MM.1S (cell line): ENCODE measurements at regions not wholly inside any gene's neighbourhood (a gene's known extent, or its start where the extent isn't known, plus 50 kb on each side); places are given as distances from the start of the nearest gene placed in this dataset.

Source experiments
- DNase-seq: peaks from one replicate; pipeline ENCODE4 v3.0.0-alpha.2; 2015
- H2AFZ ChIP-seq: fragments of 300-600 bp; sonication (generic); 2 replicates; pipeline ENCODE4 v1.6.0; 2016; ENCODE audit warnings: antibody characterized with exemption, low read length
- H3F3A ChIP-seq: fragments of 300-600 bp; sonication (generic); 2 replicates; pipeline ENCODE4 v1.6.1; 2016; ENCODE audit warnings: mild to moderate bottlenecking, antibody characterized with exemption, low read length, moderate library complexity, mixed read lengths; ENCODE audit not compliant: insufficient read depth
- H3K27ac ChIP-seq: fragments of 300-600 bp; sonication (generic); 2 replicates; pipeline ENCODE4 v1.5.1; 2016; ENCODE audit warnings: mild to moderate bottlenecking, low read length
- H3K27me3 ChIP-seq: fragments of 300-600 bp; sonication (generic); replicated peaks from 2 replicates; pipeline ENCODE4 v1.6.0; 2016; ENCODE audit warnings: low read length; ENCODE audit not compliant: insufficient read depth
- H3K36me3 ChIP-seq: fragments of 300-600 bp; sonication (generic); replicated peaks from 2 replicates; pipeline ENCODE4 v1.6.1; 2016; ENCODE audit warnings: mild to moderate bottlenecking, low read length, mixed read lengths; ENCODE audit not compliant: insufficient read depth
- H3K4me1 ChIP-seq: fragments of 300-600 bp; sonication (generic); 2 replicates; pipeline ENCODE4 v1.6.1; 2016; ENCODE audit warnings: low read length, mixed read lengths
- H3K4me2 ChIP-seq: fragments of 300-600 bp; sonication (generic); 2 replicates; pipeline ENCODE4 v1.6.0; 2016; ENCODE audit warnings: low read depth, low read length
- H3K4me3 ChIP-seq: fragments of 300-600 bp; sonication (generic); 2 replicates; pipeline ENCODE4 v1.5.1; 2016; ENCODE audit warnings: low read length, mixed read lengths
- H3K79me2 ChIP-seq: fragments of 300-600 bp; sonication (generic); 2 replicates; pipeline ENCODE4 v1.6.1; 2016; ENCODE audit warnings: mixed run types, low read length, mixed read lengths
- H3K9ac ChIP-seq: fragments of 300-600 bp; sonication (generic); 2 replicates; pipeline ENCODE4 v1.6.1; 2016; ENCODE audit warnings: low read length, mixed read lengths
- H3K9me2 ChIP-seq: fragments of 300-600 bp; sonication (generic); replicated peaks from 2 replicates; pipeline ENCODE4 v1.6.1; 2016; ENCODE audit warnings: mild to moderate bottlenecking, low read length, mixed read lengths; ENCODE audit not compliant: insufficient read depth
- H3K9me3 ChIP-seq: fragments of 300-600 bp; sonication (generic); replicated peaks from 2 replicates; pipeline ENCODE4 v1.6.1; 2016; ENCODE audit warnings: mild to moderate bottlenecking, low read length, mixed read lengths; ENCODE audit not compliant: insufficient read depth
- H4K20me1 ChIP-seq: fragments of 300-600 bp; sonication (generic); 2 replicates; pipeline ENCODE4 v1.6.1; 2016; ENCODE audit warnings: mild to moderate bottlenecking, low read length, moderate library complexity, mixed read lengths; ENCODE audit not compliant: insufficient read depth
- EZH2 ChIP-seq: fragments of 300-600 bp; sonication (generic); optimal IDR thresholded peaks from 2 replicates; pipeline ENCODE3; 2017; ENCODE audit warnings: low read depth, mild to moderate bottlenecking, antibody characterized with exemption, low read length, mixed read lengths
- EZH2phosphoT487 ChIP-seq: fragments of 300-600 bp; sonication (generic); IDR thresholded peaks from 2 replicates; pipeline ENCODE4 v1.6.1; 2018; ENCODE audit warnings: antibody characterized with exemption, low read length
- TF ChIP-seq, protein P1 (sequence below): fragments of 300-600 bp; sonication (generic); IDR thresholded peaks from 2 replicates; pipeline ENCODE4 v1.5.1; 2016; ENCODE audit warnings: antibody characterized with exemption, low read length, mixed read lengths

DNA sequence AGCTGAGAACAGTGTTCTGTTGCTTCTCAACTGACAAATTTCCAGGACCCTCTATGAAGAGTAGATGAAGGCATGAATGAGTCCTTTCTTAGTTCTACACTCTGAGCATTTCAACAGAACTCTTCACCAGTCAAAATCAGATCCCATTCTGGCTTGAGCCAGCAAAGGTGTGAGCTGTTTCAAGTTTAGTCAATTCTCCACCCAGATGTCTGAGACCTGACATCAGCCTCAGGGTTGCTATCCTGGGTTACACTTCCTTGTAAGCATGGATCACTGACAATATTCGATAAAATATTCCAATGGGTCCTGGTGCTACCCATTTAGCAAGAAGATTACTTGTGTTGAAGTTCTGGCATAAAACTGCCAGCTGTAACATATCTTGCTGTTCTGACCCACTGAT lies 97.6 kb upstream of the PPP2R3A start:
- Histone ChIP-seq H2AFZ (no peak overlapping the region), H3F3A (no peaks in the 10 kb centered on the region), H3K9me3 (no peaks in the 10 kb centered on the region), H3K9me2 (no peaks in the 10 kb centered on the region), H4K20me1 (no peaks in the 10 kb centered on the region), H3K27me3 (no peaks in the 10 kb centered on the region), H3K9ac (no peak overlapping the region), H3K4me3 (no peak overlapping the region), H3K27ac (no peak overlapping the region), H3K4me2 (no peak overlapping the region), H3K36me3 (no peaks in the 10 kb centered on the region), H3K4me1 (no peaks in the 10 kb centered on the region), H3K79me2 (no peaks in the 10 kb centered on the region)
- no peak for DNase-seq
- no peak for TF ChIP-seq EZH2
- no peak for TF ChIP-seq EZH2phosphoT487
- TF ChIP-seq, protein P1, sequence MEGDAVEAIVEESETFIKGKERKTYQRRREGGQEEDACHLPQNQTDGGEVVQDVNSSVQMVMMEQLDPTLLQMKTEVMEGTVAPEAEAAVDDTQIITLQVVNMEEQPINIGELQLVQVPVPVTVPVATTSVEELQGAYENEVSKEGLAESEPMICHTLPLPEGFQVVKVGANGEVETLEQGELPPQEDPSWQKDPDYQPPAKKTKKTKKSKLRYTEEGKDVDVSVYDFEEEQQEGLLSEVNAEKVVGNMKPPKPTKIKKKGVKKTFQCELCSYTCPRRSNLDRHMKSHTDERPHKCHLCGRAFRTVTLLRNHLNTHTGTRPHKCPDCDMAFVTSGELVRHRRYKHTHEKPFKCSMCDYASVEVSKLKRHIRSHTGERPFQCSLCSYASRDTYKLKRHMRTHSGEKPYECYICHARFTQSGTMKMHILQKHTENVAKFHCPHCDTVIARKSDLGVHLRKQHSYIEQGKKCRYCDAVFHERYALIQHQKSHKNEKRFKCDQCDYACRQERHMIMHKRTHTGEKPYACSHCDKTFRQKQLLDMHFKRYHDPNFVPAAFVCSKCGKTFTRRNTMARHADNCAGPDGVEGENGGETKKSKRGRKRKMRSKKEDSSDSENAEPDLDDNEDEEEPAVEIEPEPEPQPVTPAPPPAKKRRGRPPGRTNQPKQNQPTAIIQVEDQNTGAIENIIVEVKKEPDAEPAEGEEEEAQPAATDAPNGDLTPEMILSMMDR = no peak

DNA sequence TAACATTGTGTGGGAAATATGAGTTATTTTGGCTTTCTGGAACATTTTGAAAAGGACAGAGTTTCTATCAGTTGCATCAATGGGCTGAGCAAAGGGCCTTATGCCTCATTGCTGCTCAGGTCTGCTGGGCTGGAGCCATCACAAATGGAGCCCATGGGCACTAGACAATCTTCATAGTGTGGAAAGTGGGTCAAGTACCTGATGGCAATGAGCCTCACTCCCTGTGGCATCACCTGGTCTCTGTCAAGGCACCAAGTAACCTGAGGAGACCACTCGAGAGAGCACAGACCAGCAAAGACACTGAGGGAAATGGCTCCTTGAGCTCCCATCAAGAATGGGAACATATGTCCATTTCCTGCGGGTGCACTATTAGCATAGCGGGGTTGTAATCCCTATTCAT lies 96.7 kb upstream of the PPP2R3A start:
- TF ChIP-seq EZH2phosphoT487 = no peak
- TF ChIP-seq EZH2 = no peak
- TF ChIP-seq, protein P1 = no peak

DNA sequence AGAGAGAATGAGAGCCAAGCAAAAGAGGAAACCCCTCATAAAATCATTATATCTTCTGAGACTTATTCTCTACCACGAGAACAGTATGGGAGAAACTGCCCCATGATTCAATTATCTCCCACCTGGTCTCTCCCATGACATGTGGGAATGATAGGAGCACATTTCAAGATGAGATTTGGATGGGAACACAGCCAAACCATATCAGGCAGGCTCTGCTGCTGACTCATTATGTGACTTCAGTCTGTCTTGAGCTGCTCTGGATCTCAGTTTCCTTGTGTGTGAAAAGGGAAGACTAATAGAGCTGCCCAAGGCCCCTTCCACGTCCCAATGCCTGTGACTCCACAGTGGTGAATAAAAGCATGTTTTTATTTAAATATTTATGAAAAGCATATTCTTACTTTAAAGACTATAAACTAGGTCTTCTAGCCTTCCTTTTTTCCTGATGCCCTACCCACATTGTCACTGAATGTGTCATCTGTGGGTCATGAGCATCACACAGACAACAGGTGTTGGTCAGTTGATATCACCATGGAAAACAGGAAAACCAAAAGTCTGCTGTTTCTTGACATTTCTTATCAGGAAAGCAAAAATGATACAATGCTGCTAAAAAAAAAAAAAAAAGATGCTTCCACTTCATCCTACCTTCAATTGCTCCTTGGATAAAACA lies 96.0 kb upstream of the PPP2R3A start:
- TF ChIP-seq EZH2phosphoT487 = no peak
- TF ChIP-seq EZH2 = no peak
- TF ChIP-seq, protein P1 = no peak
- no peaks in the 10 kb centered on the region for H3K36me3 ChIP-seq
- no peak overlapping the region for H3K4me2 ChIP-seq
- no peaks in the 10 kb centered on the region for H4K20me1 ChIP-seq
- H3K27ac ChIP-seq = no peak overlapping the region
- no peak overlapping the region for H3K4me3 ChIP-seq
- H2AFZ ChIP-seq = no peak overlapping the region
- H3K9me3 ChIP-seq = no peaks in the 10 kb centered on the region
- no peak overlapping the region for H3K9ac ChIP-seq
- H3K4me1 ChIP-seq = no peaks in the 10 kb centered on the region
- no peaks in the 10 kb centered on the region for H3K27me3 ChIP-seq
- no peaks in the 10 kb centered on the region for H3F3A ChIP-seq
- no peaks in the 10 kb centered on the region for H3K9me2 ChIP-seq
- no peak for DNase-seq
- H3K79me2 ChIP-seq = no peaks in the 10 kb centered on the region

More for the DNA sequence above, 96.7 kb upstream of the PPP2R3A start:
- no peak for DNase-seq
- Histone ChIP-seq H2AFZ (no peak overlapping the region), H3K27ac (no peak overlapping the region), H3K9me2 (no peaks in the 10 kb centered on the region), H4K20me1 (no peaks in the 10 kb centered on the region), H3F3A (no peaks in the 10 kb centered on the region), H3K36me3 (no peaks in the 10 kb centered on the region), H3K4me3 (no peak overlapping the region), H3K4me1 (no peaks in the 10 kb centered on the region), H3K27me3 (no peaks in the 10 kb centered on the region), H3K4me2 (no peak overlapping the region), H3K9me3 (no peaks in the 10 kb centered on the region), H3K9ac (no peak overlapping the region), H3K79me2 (no peaks in the 10 kb centered on the region)
